ENCODE measurements at regions not wholly inside any gene's neighbourhood (a gene's known extent, or its start where the extent isn't known, plus 50 kb on each side); places are given as distances from the start of the nearest gene placed in this dataset.
"Not testable (repeated sequence)": the region's sequence is repeated elsewhere in the genome, so short reads cannot be mapped to it uniquely, and the experiment has no call there.

DNA sequence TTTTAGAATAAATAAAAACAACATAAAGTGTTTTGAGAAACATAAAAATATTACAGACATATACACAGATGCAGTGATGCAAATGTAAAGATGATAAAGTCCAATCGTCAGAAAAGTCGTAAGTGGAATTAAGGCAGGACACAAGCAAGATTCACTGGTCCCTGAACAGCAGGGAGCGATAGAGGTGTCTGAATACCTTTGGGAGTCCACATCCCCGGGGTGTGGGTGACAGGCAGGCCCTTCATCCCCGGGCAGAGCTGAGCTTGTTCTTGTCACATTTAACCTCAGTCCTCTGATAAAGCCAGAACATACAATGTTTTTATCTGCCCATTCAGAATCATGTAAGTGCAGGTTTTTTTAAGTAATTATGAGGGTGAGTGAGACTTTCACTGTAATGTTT, 881.2 kb downstream of the SPATA31A7 start:
- TF ChIP-seq, protein P1, sequence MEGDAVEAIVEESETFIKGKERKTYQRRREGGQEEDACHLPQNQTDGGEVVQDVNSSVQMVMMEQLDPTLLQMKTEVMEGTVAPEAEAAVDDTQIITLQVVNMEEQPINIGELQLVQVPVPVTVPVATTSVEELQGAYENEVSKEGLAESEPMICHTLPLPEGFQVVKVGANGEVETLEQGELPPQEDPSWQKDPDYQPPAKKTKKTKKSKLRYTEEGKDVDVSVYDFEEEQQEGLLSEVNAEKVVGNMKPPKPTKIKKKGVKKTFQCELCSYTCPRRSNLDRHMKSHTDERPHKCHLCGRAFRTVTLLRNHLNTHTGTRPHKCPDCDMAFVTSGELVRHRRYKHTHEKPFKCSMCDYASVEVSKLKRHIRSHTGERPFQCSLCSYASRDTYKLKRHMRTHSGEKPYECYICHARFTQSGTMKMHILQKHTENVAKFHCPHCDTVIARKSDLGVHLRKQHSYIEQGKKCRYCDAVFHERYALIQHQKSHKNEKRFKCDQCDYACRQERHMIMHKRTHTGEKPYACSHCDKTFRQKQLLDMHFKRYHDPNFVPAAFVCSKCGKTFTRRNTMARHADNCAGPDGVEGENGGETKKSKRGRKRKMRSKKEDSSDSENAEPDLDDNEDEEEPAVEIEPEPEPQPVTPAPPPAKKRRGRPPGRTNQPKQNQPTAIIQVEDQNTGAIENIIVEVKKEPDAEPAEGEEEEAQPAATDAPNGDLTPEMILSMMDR (conservative IDR thresholded peaks at IDR 0.05; ENCODE audit: low read depth, low read length): not testable (repeated sequence)
- TF ChIP-seq EZH2phosphoT487 (IDR thresholded peaks at IDR 0.05; ENCODE audit: borderline replicate concordance, low read length): not testable (repeated sequence)
